Stomach (tissue), 8 donors: ENCODE measurements at regions not wholly inside any gene's neighbourhood (a gene's known extent, or its start where the extent isn't known, plus 50 kb on each side); places are given as distances from the start of the nearest gene placed in this dataset.
A peak's percentile ranks its signal among the peaks of the same experiment; 100 is the strongest.

Experiments
- DNase-seq, 2 donors: peaks; one replicate each; pipeline versions ENCODE4 v3.0.0 to v3.0.0-alpha.2; 2013 to 2019
- H3K27ac ChIP-seq, 5 donors: fragments of 200-600 bp in 4 of 5; sonication (generic) in 4 of 5; one replicate each; pipeline ENCODE4 v1.5.1; 2013 to 2019; ENCODE audit warnings: mild to moderate bottlenecking in 1 of 5, moderate library complexity in 1 of 5
- H3K27me3 ChIP-seq, 3 donors: fragments of 200-600 bp; sonication (generic); one replicate each; pipeline ENCODE4 v1.5.1; 2017 to 2019; ENCODE audit warnings: mixed run types in 1 of 3
- H3K36me3 ChIP-seq, 4 donors: fragments of 200-600 bp; sonication (generic); 1 replicate in 3 of 4; 2 replicates in 1 of 4; pipeline ENCODE4 v1.5.1; 2016 to 2019
- H3K4me1 ChIP-seq, 4 donors: fragments of 200-600 bp; sonication (generic); one replicate each; pipeline ENCODE4 v1.5.1; 2016 to 2019
- H3K4me3 ChIP-seq, 4 donors: fragments of 200-600 bp; sonication (generic) in 3 of 4; one replicate each; pipeline ENCODE4 v1.5.1; 2016 to 2019; ENCODE audit warnings: mild to moderate bottlenecking in 1 of 4
- H3K9me3 ChIP-seq, 4 donors: fragments of 200-600 bp; sonication (generic); one replicate each; pipeline ENCODE4 v1.5.1; 2016 to 2019
- EP300 ChIP-seq: sonication (generic); formaldehyde crosslinking; IDR thresholded peaks from one replicate; pipeline ENCODE4 v1.6.1; 2017; ENCODE audit warnings: antibody characterized with exemption
- POLR2A ChIP-seq, 4 donors: fragments of 450-650 bp; IDR thresholded peaks; one replicate each; pipeline ENCODE4 v1.6.1; 2016; ENCODE audit warnings: antibody characterized with exemption in 4 of 4, control low read depth in 2 of 4, mild to moderate bottlenecking in 1 of 4, moderate library complexity in 1 of 4
- POLR2AphosphoS5 ChIP-seq, 3 donors: sonication (generic); formaldehyde crosslinking; IDR thresholded peaks; one replicate each; pipeline ENCODE4 v1.6.1; 2016; ENCODE audit warnings: antibody characterized with exemption in 3 of 3
- WGBS, 5 donors: extraction: QIAGEN DNeasy Blood & Tissue Kit in 3 of 5; methylation state at CpG; one replicate each; pipeline versions ENCODE4 v1.1.5 to v1.1.7; 2013 to 2018; 5-methylcytosine and 5-hydroxymethylcytosine counted together
- intact Hi-C: fragments of 100-400 bp; cut with DNase I; formaldehyde crosslinking; loops from one replicate; pipeline ENCODE4 v1.15.1; 2023; ENCODE audit warnings: low total_unique reads
- TF ChIP-seq, protein P1 (sequence below), 7 experiments: fragments of 450-650 bp in 4 of 7; fragments of 200-600 bp in 3 of 7; sonication (generic) in 3 of 7; IDR thresholded peaks; one replicate each; pipeline ENCODE4 v1.5.1; 2016 to 2019; ENCODE audit warnings: antibody characterized with exemption in 7 of 7, control low read depth in 2 of 7, mild to moderate bottlenecking in 1 of 7
- donor health status: healthy with polysubstance abuse.
- donor health status: Bipolar disorder and iron deficiency.
- donor health status: healthy.

DNA sequence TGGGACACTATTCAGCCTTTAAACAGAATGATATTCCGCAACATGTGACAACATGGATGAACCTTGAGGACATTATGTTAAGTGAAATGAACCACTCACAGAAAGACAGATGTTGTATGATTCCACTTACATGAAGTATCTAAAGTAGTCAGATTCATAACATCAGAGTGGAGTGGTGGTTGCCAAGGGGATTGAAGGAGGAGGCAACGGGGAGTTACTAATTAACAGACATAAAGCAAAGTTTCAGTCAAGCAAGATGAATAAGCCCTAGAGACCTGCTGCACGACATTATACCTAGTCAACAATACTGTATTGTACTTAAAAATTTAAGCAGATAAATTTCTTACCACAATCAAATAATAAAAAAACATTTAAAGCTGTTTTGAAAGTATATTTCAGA is 105.0 kb upstream of the NR0B1 start:
- peak in 1 of 2 donors; percentile 57 for DNase-seq
- Histone ChIP-seq H3K9me3 (no peaks in the 10 kb centered on the region), H3K4me3 (no peak overlapping the region), H3K27ac (no peak overlapping the region), H3K4me1 (no peaks in the 10 kb centered on the region), H3K27me3 (no peaks in the 10 kb centered on the region), H3K36me3 (no peaks in the 10 kb centered on the region)
- intact Hi-C loops = no loop called here
- 45 to 58% (median 54%) methylated on average over 3 of the region's 3 CpGs for WGBS, 5 donors
- TF ChIP-seq POLR2A (IDR thresholded peaks at IDR 0.05) (no peak), POLR2AphosphoS5 (IDR thresholded peaks at IDR 0.05) (no peak), EP300 (no peak)
- TF ChIP-seq, protein P1, sequence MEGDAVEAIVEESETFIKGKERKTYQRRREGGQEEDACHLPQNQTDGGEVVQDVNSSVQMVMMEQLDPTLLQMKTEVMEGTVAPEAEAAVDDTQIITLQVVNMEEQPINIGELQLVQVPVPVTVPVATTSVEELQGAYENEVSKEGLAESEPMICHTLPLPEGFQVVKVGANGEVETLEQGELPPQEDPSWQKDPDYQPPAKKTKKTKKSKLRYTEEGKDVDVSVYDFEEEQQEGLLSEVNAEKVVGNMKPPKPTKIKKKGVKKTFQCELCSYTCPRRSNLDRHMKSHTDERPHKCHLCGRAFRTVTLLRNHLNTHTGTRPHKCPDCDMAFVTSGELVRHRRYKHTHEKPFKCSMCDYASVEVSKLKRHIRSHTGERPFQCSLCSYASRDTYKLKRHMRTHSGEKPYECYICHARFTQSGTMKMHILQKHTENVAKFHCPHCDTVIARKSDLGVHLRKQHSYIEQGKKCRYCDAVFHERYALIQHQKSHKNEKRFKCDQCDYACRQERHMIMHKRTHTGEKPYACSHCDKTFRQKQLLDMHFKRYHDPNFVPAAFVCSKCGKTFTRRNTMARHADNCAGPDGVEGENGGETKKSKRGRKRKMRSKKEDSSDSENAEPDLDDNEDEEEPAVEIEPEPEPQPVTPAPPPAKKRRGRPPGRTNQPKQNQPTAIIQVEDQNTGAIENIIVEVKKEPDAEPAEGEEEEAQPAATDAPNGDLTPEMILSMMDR (IDR thresholded peaks at IDR 0.05) = no peak

DNA sequence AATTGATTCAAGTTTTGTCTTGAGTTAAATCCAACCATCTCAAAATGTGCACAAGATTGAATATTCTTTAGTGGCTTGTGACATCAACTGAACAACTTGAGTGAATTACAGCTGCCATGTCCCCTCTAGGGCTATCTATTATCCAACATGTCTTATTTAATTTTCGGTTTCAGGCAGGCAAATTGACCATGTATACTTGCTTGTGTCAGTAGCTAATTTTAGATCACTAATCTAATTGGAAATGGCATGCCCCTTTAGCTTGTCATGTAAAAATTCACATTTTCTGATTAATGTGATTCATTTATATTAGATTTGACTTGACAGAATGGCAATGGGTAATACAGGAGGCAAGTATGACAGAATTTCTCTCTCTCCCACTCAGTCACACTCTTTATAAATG is 93.2 kb upstream of the NR0B1 start:
- intact Hi-C loops = no loop called here
- WGBS, 5 donors = 35 to 72% (median 40%) methylated on average over 1 of the region's 1 CpG
- Histone ChIP-seq H3K9me3 (no peaks in the 10 kb centered on the region), H3K36me3 (no peaks in the 10 kb centered on the region), H3K4me3 (no peak overlapping the region), H3K4me1 (no peaks in the 10 kb centered on the region), H3K27me3 (no peaks in the 10 kb centered on the region), H3K27ac (no peak overlapping the region)
- DNase-seq = no peak
- TF ChIP-seq POLR2AphosphoS5 (IDR thresholded peaks at IDR 0.05) (no peak), POLR2A (IDR thresholded peaks at IDR 0.05) (no peak), EP300 (no peak)
- TF ChIP-seq, protein P1 (IDR thresholded peaks at IDR 0.05) = no peak

DNA sequence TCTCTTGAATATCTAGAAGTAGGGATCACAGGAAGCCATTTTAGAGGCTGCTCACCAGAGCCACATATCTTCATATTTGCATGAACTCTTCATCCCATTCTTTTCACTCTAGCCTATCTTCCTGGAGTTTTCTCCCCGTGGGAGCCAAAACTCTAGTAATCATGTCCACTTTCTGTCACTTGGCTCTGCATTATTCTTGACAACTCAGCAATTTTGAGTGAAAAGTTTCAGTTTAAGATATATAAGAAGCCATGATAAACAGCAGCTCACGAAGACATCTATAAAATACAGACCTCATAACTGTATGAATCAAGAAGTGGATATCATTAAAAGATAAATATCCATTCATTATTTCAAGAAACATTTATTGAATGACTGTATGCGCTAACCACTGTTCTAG is 79.1 kb upstream of the NR0B1 start:
- Histone ChIP-seq H3K9me3 (no peaks in the 10 kb centered on the region), H3K27me3 (no peaks in the 10 kb centered on the region), H3K27ac (no peak overlapping the region), H3K36me3 (no peaks in the 10 kb centered on the region), H3K4me3 (no peak overlapping the region), H3K4me1 (no peaks in the 10 kb centered on the region)
- 76 to 90% (median 86%) methylated on average over 3 of the region's 3 CpGs for WGBS, 5 donors
- intact Hi-C loops = no loop called here
- DNase-seq = no peak
- no peak for TF ChIP-seq POLR2AphosphoS5 (IDR thresholded peaks at IDR 0.05)
- TF ChIP-seq, protein P1 (IDR thresholded peaks at IDR 0.05) = no peak

GRCh38 chrX:30373951-30374350 is 64.8 kb upstream of the NR0B1 start:
- no peaks in the 10 kb centered on the region for H3K9me3 ChIP-seq
- no peak overlapping the region for H3K27ac ChIP-seq
- intact Hi-C loops = no loop called here
- no peaks in the 10 kb centered on the region for H3K36me3 ChIP-seq
- WGBS, 5 donors = 56 to 92% (median 77%) methylated on average over 3 of the region's 3 CpGs
- no peak for TF ChIP-seq EP300
- no peak for TF ChIP-seq POLR2AphosphoS5 (IDR thresholded peaks at IDR 0.05)
- TF ChIP-seq POLR2A (IDR thresholded peaks at IDR 0.05) = no peak
- TF ChIP-seq, protein P1 (IDR thresholded peaks at IDR 0.05) = no peak
- H3K4me3 ChIP-seq = no peak overlapping the region
- H3K27me3 ChIP-seq = peaks cover 0 to 4% (median 0%) of the 10 kb centered on the region in 3 donors
- no peak for DNase-seq
- no peaks in the 10 kb centered on the region for H3K4me1 ChIP-seq
